ENCODE measurements at regions not wholly inside any gene's neighbourhood (a gene's known extent, or its start where the extent isn't known, plus 50 kb on each side); places are given as distances from the start of the nearest gene placed in this dataset.

- no peak for DNase-seq
Measured at GRCh38 chr2:6794448-6794847, 71.3 kb downstream of the CMPK2 start.

Measured in NCI-H69 (cell line).